NCI-H748 (cell line): ENCODE measurements at regions not wholly inside any gene's neighbourhood (a gene's known extent, or its start where the extent isn't known, plus 50 kb on each side); places are given as distances from the start of the nearest gene placed in this dataset.
"Not testable (repeated sequence)": the region's sequence is repeated elsewhere in the genome, so short reads cannot be mapped to it uniquely, and the experiment has no call there.

ENCODE experiments used
- DNase-seq: peaks from one replicate; lab custom pipeline; 2025; ENCODE audit not compliant: unreplicated experiment; lab: John Stamatoyannopoulos, UW

- no peak for DNase-seq
Observed at GRCh38 chr17:53496356-53496755, 326.4 kb upstream of the KIF2B start.

GRCh38 chr17:53492532-53492931, 330.2 kb upstream of the KIF2B start:
- DNase-seq: no peak

DNA sequence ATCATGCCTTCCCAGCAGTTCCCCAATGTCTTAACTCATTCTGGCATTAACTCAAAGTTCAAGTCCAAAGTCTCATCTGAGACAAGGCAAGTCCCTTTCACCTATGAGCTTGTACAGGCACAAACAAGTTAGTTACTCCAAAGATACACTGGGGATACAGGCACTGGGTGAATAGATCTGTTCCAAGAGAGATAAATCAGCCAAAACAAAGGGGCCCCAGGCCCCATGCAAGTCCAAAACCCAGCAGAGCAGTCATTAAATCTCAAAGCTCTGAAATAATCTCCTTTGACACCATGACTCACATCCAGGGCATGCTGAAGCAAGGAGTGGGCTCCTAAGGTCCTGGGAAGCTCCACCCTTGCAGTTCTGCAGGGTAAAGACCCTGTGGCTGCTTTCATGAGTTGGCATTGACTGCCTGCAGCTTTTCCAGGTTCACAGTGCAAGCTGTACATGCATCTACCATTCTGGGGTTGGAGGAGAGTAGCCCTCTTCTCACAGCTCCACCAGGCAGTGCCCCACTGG, 332.2 kb upstream of the KIF2B start:
- DNase-seq: no peak

- no peak for DNase-seq
Observed at GRCh38 chr17:53483704-53484103, 339.0 kb upstream of the KIF2B start.

DNA sequence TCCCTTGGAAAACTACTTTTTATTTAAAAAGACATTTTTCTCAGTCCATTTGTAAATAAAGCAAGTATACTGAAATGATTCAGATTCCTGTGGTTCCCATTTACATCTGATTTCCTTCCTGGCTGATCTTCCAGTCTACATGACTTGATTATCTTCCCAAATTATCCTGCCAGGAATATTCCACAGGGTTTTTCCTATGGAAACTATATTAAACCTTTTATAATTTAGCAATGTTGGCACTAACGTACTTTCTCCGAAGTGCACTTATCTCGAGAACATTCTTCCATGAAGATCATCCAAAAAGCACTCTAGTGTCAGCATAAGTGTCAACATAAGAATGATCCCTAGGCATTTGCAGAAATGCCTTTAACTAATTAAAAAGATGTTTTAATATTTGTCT, 347.7 kb upstream of the KIF2B start:
- DNase-seq: no peak

- DNase-seq: no peak
Observed at GRCh38 chr17:53472586-53472985, 350.1 kb upstream of the KIF2B start.

- no peak for DNase-seq
Observed at GRCh38 chr17:53471514-53471913, 351.2 kb upstream of the KIF2B start.

DNA sequence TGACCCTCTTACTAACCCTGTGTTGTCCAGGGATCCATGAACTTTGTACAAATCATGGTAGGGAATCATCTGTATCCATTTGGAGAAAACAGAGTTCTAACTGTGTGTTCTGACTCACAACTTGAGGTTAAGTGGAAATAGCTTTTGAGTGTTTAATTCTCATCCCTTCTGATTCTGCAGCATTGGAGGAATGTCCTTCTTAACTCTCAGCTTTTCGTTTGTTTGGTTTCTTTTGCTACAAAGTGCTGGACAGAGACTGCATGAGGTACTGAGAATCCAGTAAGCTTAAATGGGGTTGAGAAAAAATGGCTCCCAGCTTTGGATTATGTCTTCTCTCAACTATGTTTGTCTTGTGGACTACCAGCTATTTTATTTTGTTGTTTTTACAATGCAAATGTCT, 352.1 kb upstream of the KIF2B start:
- no peak for DNase-seq

DNA sequence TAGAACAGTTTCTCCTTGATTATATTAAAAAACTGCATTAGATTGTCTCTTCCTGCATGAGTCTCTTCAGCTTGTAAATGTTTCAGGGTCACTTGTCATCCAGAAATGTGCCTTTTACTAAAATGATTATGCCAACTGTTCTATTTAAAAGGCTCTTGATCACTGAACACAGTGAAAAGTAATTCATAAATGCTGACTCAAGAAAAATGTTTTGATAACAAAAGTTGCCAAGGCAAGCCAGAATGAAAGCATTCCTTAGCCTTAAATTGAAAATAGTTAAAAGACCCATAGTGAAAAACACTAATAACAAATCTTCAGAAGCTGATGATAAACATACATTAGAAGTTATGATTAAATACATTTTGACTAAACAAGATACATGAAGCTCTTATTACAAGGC, 356.0 kb upstream of the KIF2B start:
- no peak for DNase-seq

DNA sequence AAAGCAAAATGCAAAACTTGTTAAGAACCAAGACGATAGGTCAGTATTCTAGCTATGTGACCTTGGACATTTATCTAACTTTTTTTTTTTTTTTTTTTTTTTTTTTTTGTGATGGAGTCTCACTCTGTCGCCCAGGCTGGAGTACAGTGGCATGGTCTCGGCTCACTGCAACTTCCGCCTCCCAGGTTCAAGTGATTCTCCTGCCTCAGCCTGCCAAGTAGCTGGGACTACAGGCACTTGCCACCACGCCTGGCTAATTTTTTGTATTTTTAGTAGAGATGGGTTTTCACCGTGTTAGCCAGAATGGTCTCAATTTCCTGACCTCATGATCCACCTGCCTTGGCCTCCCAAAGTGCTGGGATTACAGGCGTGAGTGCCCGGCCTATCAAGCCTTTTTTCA, 358.3 kb upstream of the KIF2B start:
- not testable (repeated sequence) for DNase-seq

DNA sequence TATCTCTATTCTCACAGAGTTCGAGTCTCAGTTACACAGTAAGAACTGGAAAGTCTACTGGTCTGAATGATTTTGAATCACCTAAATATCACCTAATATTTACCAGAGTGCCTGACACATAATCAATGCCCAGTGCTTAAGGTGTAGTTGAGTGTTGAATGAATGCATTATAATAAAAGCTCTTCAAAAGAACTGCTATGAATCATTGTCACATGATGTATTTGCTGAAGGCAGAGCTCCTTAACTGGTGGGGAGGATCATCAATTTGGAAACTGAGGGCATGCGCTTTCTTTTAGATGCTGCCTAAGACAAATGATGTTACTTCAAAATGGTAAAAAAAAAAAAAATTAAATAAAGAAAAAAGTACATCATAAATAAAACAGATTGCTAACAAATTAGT, 359.4 kb upstream of the KIF2B start:
- no peak for DNase-seq

GRCh38 chr17:53462393-53462811, 360.3 kb upstream of the KIF2B start:
- no peak for DNase-seq

- DNase-seq: not testable (repeated sequence)
Observed at GRCh38 chr17:53455943-53456342, 366.8 kb upstream of the KIF2B start.

DNA sequence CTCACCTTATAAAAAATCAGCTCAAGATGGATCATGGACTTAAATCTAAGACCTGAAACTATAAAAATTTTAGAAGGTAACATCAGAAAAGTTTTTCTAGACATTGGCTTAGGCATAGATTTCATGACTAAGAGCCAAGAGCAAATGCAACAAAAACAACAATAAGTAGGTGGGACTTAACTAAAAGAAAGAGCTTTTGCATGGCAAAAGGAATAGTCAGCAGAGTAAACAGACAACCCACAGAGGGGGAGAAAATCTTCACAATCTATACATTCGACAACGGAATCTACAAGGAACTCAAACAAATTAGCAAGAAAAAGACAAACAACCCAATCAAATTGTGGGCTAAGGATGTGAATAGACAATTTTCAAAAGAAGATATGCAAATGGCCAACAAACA, 368.4 kb upstream of the KIF2B start:
- no peak for DNase-seq

- no peak for DNase-seq
Observed at GRCh38 chr17:53449324-53449723, 373.4 kb upstream of the KIF2B start.

GRCh38 chr17:53428913-53429312, 393.8 kb upstream of the KIF2B start:
- no peak for DNase-seq

- no peak for DNase-seq
Observed at GRCh38 chr17:53426505-53426904, 396.2 kb upstream of the KIF2B start.

- DNase-seq: no peak
Observed at GRCh38 chr17:53420035-53420641, 402.6 kb upstream of the KIF2B start.

DNA sequence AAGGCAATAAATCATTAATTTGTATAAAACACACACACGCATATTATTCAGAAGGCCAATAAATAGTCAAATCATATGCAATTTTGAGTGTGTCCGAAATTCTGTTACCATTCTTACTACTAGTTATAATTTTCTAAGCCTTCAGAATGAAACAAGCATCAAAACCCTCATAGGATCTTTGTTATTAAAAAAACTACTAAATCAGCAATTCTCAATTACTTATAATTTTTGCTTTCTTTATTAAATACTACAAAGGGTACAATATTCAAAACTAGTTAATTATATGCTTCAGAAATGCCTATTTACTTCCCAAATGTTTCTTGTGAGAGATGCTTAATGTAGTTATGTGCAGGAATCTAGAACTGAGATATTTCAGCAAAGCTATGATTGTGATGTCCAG, 413.1 kb upstream of the KIF2B start:
- DNase-seq: no peak

- DNase-seq: no peak
Observed at GRCh38 chr17:53406907-53407306, 415.8 kb upstream of the KIF2B start.

DNA sequence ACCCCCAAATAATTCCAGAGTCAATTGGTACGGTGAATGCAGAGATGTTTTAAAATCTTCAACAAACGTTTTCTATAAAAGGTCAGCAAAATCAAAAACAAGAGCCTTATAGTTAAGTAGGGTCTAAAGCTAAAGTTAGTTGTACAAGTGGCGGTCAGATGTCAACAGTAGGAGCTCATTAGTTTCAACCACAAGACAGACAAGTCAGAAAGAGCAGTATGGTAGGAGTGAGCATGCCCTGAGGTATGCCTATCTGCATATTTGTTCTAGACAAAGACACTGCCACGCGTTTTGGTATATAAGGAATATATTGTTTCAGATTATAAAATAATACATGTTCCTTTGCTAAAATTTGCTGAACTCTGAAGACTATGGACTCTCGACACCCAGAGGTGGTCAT, 431.5 kb upstream of the KIF2B start:
- no peak for DNase-seq

GRCh38 chr17:53390575-53390974, 432.2 kb upstream of the KIF2B start:
- DNase-seq: no peak

GRCh38 chr17:53387745-53388144, 435.0 kb upstream of the KIF2B start:
- no peak for DNase-seq
